ENCODE measurements at regions not wholly inside any gene's neighbourhood (a gene's known extent, or its start where the extent isn't known, plus 50 kb on each side); places are given as distances from the start of the nearest gene placed in this dataset.

GRCh38 chr11:92276773-92277172, 52.2 kb downstream of the FAT3 start:
- no peak overlapping the region for H3K4me3 Mint-ChIP-seq
- no peak overlapping the region for H3K27ac Mint-ChIP-seq
- DNase-seq = no peak

GRCh38 chr11:92277871-92278270, 53.3 kb downstream of the FAT3 start:
- H3K4me3 Mint-ChIP-seq = no peak overlapping the region
- no peaks in the 10 kb centered on the region for H3K9me3 Mint-ChIP-seq
- no peak for DNase-seq

More at GRCh38 chr11:92276773-92277172, 52.2 kb downstream of the FAT3 start:
- no peaks in the 10 kb centered on the region for H3K27me3 Mint-ChIP-seq
- no peaks in the 10 kb centered on the region for H3K9me3 Mint-ChIP-seq
- H3K4me1 Mint-ChIP-seq = no peaks in the 10 kb centered on the region
- no peak for ATAC-seq

GRCh38 chr11:92278791-92279433, 54.3 kb downstream of the FAT3 start:
- DNase-seq (no peak), ATAC-seq (no peak)
- Mint-ChIP-seq H3K4me1 (no peaks in the 10 kb centered on the region), H3K27ac (no peak overlapping the region), H3K9me3 (no peaks in the 10 kb centered on the region), H3K4me3 (no peak overlapping the region), H3K27me3 (no peaks in the 10 kb centered on the region)

More at GRCh38 chr11:92277871-92278270, 53.3 kb downstream of the FAT3 start:
- Mint-ChIP-seq H3K27me3 (no peaks in the 10 kb centered on the region), H3K27ac (no peak overlapping the region), H3K4me1 (no peaks in the 10 kb centered on the region)
- ATAC-seq = no peak

- Mint-ChIP-seq H3K9me3 (no peaks in the 10 kb centered on the region), H3K27me3 (no peaks in the 10 kb centered on the region), H3K4me1 (no peaks in the 10 kb centered on the region), H3K27ac (no peak overlapping the region), H3K4me3 (no peak overlapping the region)
- ATAC-seq = no peak
- DNase-seq = no peak
Observed at GRCh38 chr11:92284107-92284506, 59.5 kb downstream of the FAT3 start.

- ATAC-seq (no peak), DNase-seq (no peak)
- no peaks in the 10 kb centered on the region for H3K4me1 Mint-ChIP-seq
- no peak overlapping the region for H3K27ac Mint-ChIP-seq
- H3K9me3 Mint-ChIP-seq = no peaks in the 10 kb centered on the region
- no peak overlapping the region for H3K4me3 Mint-ChIP-seq
- H3K27me3 Mint-ChIP-seq = no peaks in the 10 kb centered on the region
Observed at GRCh38 chr11:92284558-92284957, 59.9 kb downstream of the FAT3 start.

GRCh38 chr11:92285776-92286175, 61.2 kb downstream of the FAT3 start:
- no peak for DNase-seq
- H3K27ac Mint-ChIP-seq = no peak overlapping the region
- no peak for ATAC-seq
- H3K4me1 Mint-ChIP-seq = no peaks in the 10 kb centered on the region
- peaks cover 5 to 7% of the 10 kb centered on the region in 2 donors for H3K9me3 Mint-ChIP-seq
- H3K4me3 Mint-ChIP-seq = no peak overlapping the region
- H3K27me3 Mint-ChIP-seq = no peaks in the 10 kb centered on the region

GRCh38 chr11:92286709-92287108, 62.1 kb downstream of the FAT3 start:
- Mint-ChIP-seq H3K4me1 (no peaks in the 10 kb centered on the region), H3K9me3 (peaks cover 5 to 7% of the 10 kb centered on the region in 2 donors), H3K4me3 (no peak overlapping the region), H3K27me3 (no peaks in the 10 kb centered on the region), H3K27ac (no peak overlapping the region)
- DNase-seq = no peak
- ATAC-seq = no peak

- ATAC-seq = no peak
- Mint-ChIP-seq H3K9me3 (peaks cover 4 to 7% of the 10 kb centered on the region in 2 donors), H3K4me3 (no peak overlapping the region), H3K27me3 (no peaks in the 10 kb centered on the region), H3K4me1 (no peaks in the 10 kb centered on the region), H3K27ac (no peak overlapping the region)
- no peak for DNase-seq
Observed at GRCh38 chr11:92295175-92296137, 70.8 kb downstream of the FAT3 start.

- no peak for DNase-seq
- H3K9me3 Mint-ChIP-seq = peaks cover 4 to 13% of the 10 kb centered on the region in 2 donors
- H3K27ac Mint-ChIP-seq = no peak overlapping the region
- H3K4me1 Mint-ChIP-seq = no peaks in the 10 kb centered on the region
- no peaks in the 10 kb centered on the region for H3K27me3 Mint-ChIP-seq
- H3K4me3 Mint-ChIP-seq = no peak overlapping the region
- ATAC-seq = no peak
Observed at GRCh38 chr11:92296138-92296515, 71.5 kb downstream of the FAT3 start.

GRCh38 chr11:92297567-92298553, 73.2 kb downstream of the FAT3 start:
- H3K27ac Mint-ChIP-seq = no peak overlapping the region
- ATAC-seq (no peak), DNase-seq (no peak)
- peaks cover 4 to 13% of the 10 kb centered on the region in 2 donors for H3K9me3 Mint-ChIP-seq
- H3K4me3 Mint-ChIP-seq = no peak overlapping the region
- no peaks in the 10 kb centered on the region for H3K4me1 Mint-ChIP-seq
- no peaks in the 10 kb centered on the region for H3K27me3 Mint-ChIP-seq

- no peaks in the 10 kb centered on the region for H3K27me3 Mint-ChIP-seq
- peaks cover 4 to 6% of the 10 kb centered on the region in 2 donors for H3K9me3 Mint-ChIP-seq
- DNase-seq = no peak
- H3K4me3 Mint-ChIP-seq = no peak overlapping the region
- no peak overlapping the region for H3K27ac Mint-ChIP-seq
- ATAC-seq = no peak
- H3K4me1 Mint-ChIP-seq = no peaks in the 10 kb centered on the region
Observed at GRCh38 chr11:92300876-92301275, 76.3 kb downstream of the FAT3 start.

GRCh38 chr11:92302770-92303169, 78.2 kb downstream of the FAT3 start:
- H3K9me3 Mint-ChIP-seq = peaks cover 4 to 6% of the 10 kb centered on the region in 2 donors
- no peaks in the 10 kb centered on the region for H3K27me3 Mint-ChIP-seq
- no peak overlapping the region for H3K4me3 Mint-ChIP-seq
- DNase-seq (no peak), ATAC-seq (no peak)
- H3K4me1 Mint-ChIP-seq = no peaks in the 10 kb centered on the region
- H3K27ac Mint-ChIP-seq = no peak overlapping the region

GRCh38 chr11:92304271-92304670, 79.7 kb downstream of the FAT3 start:
- Mint-ChIP-seq H3K9me3 (peaks cover 4 to 6% of the 10 kb centered on the region in 2 donors), H3K27ac (no peak overlapping the region), H3K4me3 (no peak overlapping the region), H3K27me3 (peaks cover 4% of the 10 kb centered on the region), H3K4me1 (no peaks in the 10 kb centered on the region)
- no peak for ATAC-seq
- DNase-seq = no peak

- no peak for ATAC-seq
- Mint-ChIP-seq H3K27ac (no peak overlapping the region), H3K9me3 (peaks cover 0 to 4% of the 10 kb centered on the region in 2 donors), H3K27me3 (peaks cover 15% of the 10 kb centered on the region), H3K4me3 (no peak overlapping the region), H3K4me1 (no peaks in the 10 kb centered on the region)
- no peak for DNase-seq
Observed at GRCh38 chr11:92306966-92307510, 82.4 kb downstream of the FAT3 start.

- Mint-ChIP-seq H3K27me3 (peaks cover 17% of the 10 kb centered on the region), H3K4me3 (no peak overlapping the region), H3K27ac (no peak overlapping the region), H3K9me3 (peaks cover 0 to under 1% of the 10 kb centered on the region in 2 donors), H3K4me1 (no peaks in the 10 kb centered on the region)
- DNase-seq (no peak), ATAC-seq (no peak)
Observed at GRCh38 chr11:92308366-92308765, 83.7 kb downstream of the FAT3 start.
